ENCODE measurements at regions not wholly inside any gene's neighbourhood (a gene's known extent, or its start where the extent isn't known, plus 50 kb on each side); places are given as distances from the start of the nearest gene placed in this dataset.

DNA sequence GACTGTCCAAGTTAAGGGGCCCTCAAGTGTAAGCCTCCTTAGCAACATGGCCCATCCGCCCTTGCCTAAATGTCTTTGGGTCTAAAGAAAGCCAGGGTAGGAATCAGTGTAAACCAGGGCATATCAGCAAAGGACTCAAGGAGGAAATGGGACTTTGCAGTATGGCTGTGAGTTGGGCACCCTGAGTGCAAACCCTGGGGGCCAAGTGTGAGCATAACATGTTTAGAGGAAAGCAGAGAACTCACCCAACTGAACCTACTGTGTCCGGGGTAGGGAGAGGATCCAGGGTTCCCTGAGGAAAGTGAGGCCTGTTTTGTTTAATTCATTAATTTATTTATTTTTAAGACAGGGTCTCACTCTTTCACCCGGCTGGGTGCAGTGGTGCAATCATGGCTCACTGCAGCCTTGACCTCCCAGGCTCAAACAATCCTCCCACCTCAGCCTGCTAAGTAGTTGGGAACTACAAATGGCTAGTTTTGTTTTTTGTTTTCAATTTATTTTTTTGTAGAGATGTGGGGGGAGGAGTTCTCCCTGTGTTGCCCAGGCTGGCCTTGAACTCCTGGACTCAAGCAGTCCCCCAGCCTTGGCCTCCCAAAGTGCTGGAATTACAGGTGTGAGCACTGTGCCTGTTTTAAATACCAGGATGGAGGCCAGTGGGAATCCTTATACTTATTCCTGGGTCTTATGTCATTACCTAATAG lies 51.0 kb upstream of the ACTR3 start:
- Histone ChIP-seq H3K4me3 (no peak overlapping the region), H3K36me3 (no peaks in the 10 kb centered on the region), H3K27me3 (no peaks in the 10 kb centered on the region), H3K4me1 (no peaks in the 10 kb centered on the region), H3K27ac (no peak overlapping the region), H3K9me3 (no peaks in the 10 kb centered on the region)
- TF ChIP-seq EP300 (IDR thresholded peaks at IDR 0.05), result no peak
- TF ChIP-seq, protein P1, sequence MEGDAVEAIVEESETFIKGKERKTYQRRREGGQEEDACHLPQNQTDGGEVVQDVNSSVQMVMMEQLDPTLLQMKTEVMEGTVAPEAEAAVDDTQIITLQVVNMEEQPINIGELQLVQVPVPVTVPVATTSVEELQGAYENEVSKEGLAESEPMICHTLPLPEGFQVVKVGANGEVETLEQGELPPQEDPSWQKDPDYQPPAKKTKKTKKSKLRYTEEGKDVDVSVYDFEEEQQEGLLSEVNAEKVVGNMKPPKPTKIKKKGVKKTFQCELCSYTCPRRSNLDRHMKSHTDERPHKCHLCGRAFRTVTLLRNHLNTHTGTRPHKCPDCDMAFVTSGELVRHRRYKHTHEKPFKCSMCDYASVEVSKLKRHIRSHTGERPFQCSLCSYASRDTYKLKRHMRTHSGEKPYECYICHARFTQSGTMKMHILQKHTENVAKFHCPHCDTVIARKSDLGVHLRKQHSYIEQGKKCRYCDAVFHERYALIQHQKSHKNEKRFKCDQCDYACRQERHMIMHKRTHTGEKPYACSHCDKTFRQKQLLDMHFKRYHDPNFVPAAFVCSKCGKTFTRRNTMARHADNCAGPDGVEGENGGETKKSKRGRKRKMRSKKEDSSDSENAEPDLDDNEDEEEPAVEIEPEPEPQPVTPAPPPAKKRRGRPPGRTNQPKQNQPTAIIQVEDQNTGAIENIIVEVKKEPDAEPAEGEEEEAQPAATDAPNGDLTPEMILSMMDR (IDR thresholded peaks at IDR 0.05), result no peak
- no peak for TF ChIP-seq POLR2AphosphoS5 (IDR thresholded peaks at IDR 0.05)
- TF ChIP-seq POLR2A (IDR thresholded peaks at IDR 0.05), result no peak
- WGBS, 5 donors, result 92 to 98% (median 93%) methylated on average over 3 of the region's 3 CpGs
- DNase-seq, result no peak
- intact Hi-C loops (cut with DNase I; ENCODE audit: low total_unique reads), result no loop called here

DNA sequence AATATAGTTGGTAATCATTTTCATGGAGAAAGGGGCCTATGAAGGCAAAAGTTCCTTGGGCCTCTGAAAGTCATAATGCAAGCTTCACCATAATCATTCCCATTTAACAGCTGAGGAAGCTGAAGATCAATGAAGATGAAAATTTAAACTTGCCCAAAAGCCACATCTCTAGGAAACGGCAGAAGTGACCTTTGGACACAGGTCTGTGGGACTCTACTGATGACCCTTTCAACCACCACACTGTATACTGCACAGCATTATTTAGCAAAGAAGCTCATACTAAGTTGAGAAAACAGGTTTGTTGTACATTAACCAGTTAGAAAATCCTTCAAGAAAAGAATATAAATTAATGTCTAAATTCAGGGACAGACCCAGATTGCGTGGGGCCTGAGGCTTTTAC lies 51.6 kb upstream of the ACTR3 start:
- no peak for TF ChIP-seq EP300 (IDR thresholded peaks at IDR 0.05)
- TF ChIP-seq, protein P1 (IDR thresholded peaks at IDR 0.05), result no peak
- TF ChIP-seq POLR2AphosphoS5 (IDR thresholded peaks at IDR 0.05), result no peak
- no peak for TF ChIP-seq POLR2A (IDR thresholded peaks at IDR 0.05)
- 84 to 100% (median 91%) methylated on average over 2 of the region's 2 CpGs for WGBS, 5 donors
- intact Hi-C loops (cut with DNase I; ENCODE audit: low total_unique reads), result no loop called here
- H3K4me3 ChIP-seq, result no peak overlapping the region
- no peaks in the 10 kb centered on the region for H3K4me1 ChIP-seq
- no peaks in the 10 kb centered on the region for H3K9me3 ChIP-seq
- DNase-seq, result no peak
- no peaks in the 10 kb centered on the region for H3K27me3 ChIP-seq
- H3K36me3 ChIP-seq, result no peaks in the 10 kb centered on the region
- no peak overlapping the region for H3K27ac ChIP-seq

DNA sequence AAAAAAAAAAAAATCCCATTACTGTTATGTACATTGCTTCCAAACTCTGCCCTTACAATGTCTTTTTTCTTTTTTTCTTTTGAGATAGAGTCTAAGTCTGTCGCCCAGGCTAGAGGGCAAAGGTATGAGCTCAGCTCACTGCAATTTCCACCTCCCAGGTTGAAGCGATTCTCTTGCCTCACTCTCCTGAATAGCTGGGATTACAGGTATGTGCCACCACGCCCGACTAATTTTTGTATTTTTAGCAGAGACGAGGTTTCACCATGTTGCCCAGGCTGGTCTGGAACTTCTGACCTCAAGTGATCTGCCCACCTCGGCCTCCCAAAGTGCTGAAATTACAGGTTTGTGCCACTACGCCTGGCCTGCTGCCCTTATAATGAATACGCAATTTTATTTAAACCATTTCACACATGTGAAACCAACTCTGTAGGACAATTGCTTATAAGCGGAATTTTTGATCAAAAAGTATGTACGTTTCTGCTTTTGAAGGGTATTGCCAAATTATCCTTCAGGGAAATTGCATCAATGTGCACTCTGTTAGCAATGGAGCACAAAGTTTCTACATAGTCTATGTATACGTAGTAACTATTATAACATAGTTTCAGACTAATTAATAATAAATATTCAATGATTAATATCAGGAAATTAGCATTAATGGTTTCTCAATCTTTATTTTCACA lies 55.7 kb upstream of the ACTR3 start:
- Histone ChIP-seq H3K27me3 (no peaks in the 10 kb centered on the region), H3K9me3 (no peaks in the 10 kb centered on the region), H3K36me3 (no peaks in the 10 kb centered on the region), H3K27ac (no peak overlapping the region), H3K4me1 (no peaks in the 10 kb centered on the region), H3K4me3 (no peak overlapping the region)
- intact Hi-C loops (cut with DNase I; ENCODE audit: low total_unique reads), result no loop called here
- DNase-seq, result peak in 1 of 2 donors; percentile 23
- 84 to 90% (median 89%) methylated on average over 11 of the region's 11 CpGs for WGBS, 5 donors
- no peak for TF ChIP-seq POLR2AphosphoS5 (IDR thresholded peaks at IDR 0.05)
- TF ChIP-seq, protein P1 (IDR thresholded peaks at IDR 0.05), result no peak

DNA sequence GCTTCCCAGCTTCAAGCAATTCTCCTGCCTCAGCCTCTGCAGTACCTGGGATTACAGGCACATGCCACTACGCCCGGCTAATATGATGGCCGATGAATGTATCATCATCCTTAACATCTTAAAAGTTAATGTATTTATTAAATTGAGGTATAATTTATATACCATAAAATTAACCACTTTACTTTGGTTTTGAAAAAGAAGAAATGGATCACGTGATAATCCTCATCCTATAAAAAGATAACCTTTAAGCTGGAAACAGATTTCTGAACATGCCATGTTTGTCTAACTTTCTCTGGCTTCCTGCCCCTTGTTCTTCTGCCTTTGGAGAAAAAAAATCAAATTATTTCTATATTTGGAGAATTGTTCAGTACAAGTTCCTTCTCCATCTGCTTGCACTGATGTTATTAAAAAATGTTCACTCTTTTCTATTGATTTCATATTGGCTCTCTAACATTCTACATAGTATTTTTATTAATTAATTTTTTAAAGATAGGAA lies 57.0 kb upstream of the ACTR3 start:
- Histone ChIP-seq H3K4me1 (no peaks in the 10 kb centered on the region), H3K4me3 (no peak overlapping the region), H3K27me3 (no peaks in the 10 kb centered on the region), H3K9me3 (no peaks in the 10 kb centered on the region), H3K27ac (no peak overlapping the region), H3K36me3 (no peaks in the 10 kb centered on the region)
- TF ChIP-seq EP300 (IDR thresholded peaks at IDR 0.05), result no peak
- no peak for TF ChIP-seq POLR2A (IDR thresholded peaks at IDR 0.05)
- TF ChIP-seq, protein P1 (IDR thresholded peaks at IDR 0.05), result no peak
- no peak for TF ChIP-seq POLR2AphosphoS5 (IDR thresholded peaks at IDR 0.05)
- intact Hi-C loops (cut with DNase I; ENCODE audit: low total_unique reads), result no loop called here
- no peak for DNase-seq
- WGBS, 5 donors, result 82 to 88% (median 84%) methylated on average over 4 of the region's 4 CpGs

Measured in stomach (tissue), 8 donors.